BLaER1 (cell line): ENCODE measurements at regions not wholly inside any gene's neighbourhood (a gene's known extent, or its start where the extent isn't known, plus 50 kb on each side); places are given as distances from the start of the nearest gene placed in this dataset.

Source experiments
- H3K27ac ChIP-seq: shearing (Covaris generic); formaldehyde crosslinking; 2 replicates; pipeline ENCODE4 v1.8.1; 2022
- H3K27me3 ChIP-seq: shearing (Covaris generic); formaldehyde crosslinking; 2 replicates; pipeline ENCODE4 v1.8.1; 2022
- H3K36me3 ChIP-seq: shearing (Covaris generic); formaldehyde crosslinking; 2 replicates; pipeline ENCODE4 v1.8.1; 2022
- H3K4me1 ChIP-seq: shearing (Covaris generic); formaldehyde crosslinking; 2 replicates; pipeline ENCODE4 v1.8.1; 2022
- H3K4me2 ChIP-seq: shearing (Covaris generic); formaldehyde crosslinking; 2 replicates; pipeline ENCODE4 v1.8.1; 2022
- H3K4me3 ChIP-seq: shearing (Covaris generic); formaldehyde crosslinking; 2 replicates; pipeline ENCODE4 v1.8.1; 2022
- H3K9ac ChIP-seq: shearing (Covaris generic); formaldehyde crosslinking; 2 replicates; pipeline ENCODE4 v1.8.1; 2022
- H3K9me3 ChIP-seq: shearing (Covaris generic); formaldehyde crosslinking; 2 replicates; pipeline ENCODE4 v1.8.1; 2022
- H4K20me1 ChIP-seq: shearing (Covaris generic); formaldehyde crosslinking; 2 replicates; pipeline ENCODE4 v1.8.1; 2022
- Cebpa-rat ChIP-seq: shearing (Covaris generic); IDR thresholded peaks from 2 replicates; pipeline ENCODE4 v1.8.1; 2022

DNA sequence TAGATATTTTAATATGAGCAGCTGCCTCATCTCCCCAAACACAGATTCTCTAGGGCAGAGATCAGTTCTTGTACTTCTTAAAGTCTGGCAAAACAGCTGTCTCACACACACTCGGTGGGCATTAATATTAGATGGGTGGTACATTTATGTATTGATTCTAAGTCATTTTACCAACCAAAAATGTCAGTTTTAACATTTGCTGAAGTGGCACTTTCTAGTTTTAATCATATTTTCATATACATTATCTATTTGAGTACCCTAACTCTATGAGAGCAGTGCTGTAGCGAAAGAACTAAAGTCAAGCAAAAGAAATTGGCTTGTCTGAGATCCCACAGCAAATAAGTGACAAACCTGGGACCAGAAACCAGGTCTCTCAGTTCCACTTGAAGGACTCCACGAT lies 134.5 kb upstream of the SPRY1 start:
- Histone ChIP-seq H3K4me2 (no peak overlapping the region), H3K9ac (no peak overlapping the region), H3K27me3 (no peaks in the 10 kb centered on the region), H3K4me3 (no peak overlapping the region), H3K9me3 (no peaks in the 10 kb centered on the region), H3K4me1 (peaks cover 41% of the 10 kb centered on the region), H3K36me3 (no peaks in the 10 kb centered on the region), H4K20me1 (no peaks in the 10 kb centered on the region), H3K27ac (no peak overlapping the region)
- no peak for TF ChIP-seq Cebpa-rat

DNA sequence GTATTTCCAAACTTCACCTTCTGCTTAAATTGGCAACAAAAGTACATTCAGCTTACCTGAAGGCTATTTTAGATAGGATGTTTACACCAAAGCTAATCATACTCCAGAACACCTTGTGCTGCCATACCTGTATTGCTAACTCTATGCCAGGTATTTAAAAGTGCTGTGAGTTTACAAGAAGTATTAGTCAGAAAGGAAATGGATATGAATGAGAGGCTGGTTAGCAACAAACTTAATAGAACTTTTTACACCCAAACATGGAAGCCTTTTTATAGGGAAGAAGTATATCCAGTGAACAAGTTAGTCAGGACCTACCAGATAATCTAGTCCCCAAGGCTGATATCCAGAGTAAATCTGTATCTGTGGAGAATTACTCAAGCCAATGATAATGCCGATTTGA lies 131.2 kb upstream of the SPRY1 start:
- Histone ChIP-seq H3K9me3 (no peaks in the 10 kb centered on the region), H3K4me2 (no peak overlapping the region)
- TF ChIP-seq Cebpa-rat: no peak

DNA sequence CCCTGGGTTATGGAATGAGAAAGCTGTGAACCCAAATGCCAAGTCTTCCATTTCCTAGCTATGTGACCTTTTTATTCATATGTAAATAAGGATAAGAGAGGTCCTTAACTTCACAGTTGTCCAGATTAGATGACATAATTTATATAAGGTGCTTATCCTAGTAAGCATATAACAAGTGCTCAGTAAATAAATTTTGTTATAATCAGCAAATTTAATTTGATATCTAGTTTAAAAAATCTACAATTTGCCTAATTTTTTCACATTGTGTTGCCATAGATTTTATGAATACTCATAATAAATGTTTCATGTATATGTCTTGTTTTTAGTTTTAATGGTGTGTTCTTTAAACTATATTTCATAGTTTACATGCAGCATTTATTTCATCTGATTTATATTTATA lies 130.4 kb upstream of the SPRY1 start:
- no peaks in the 10 kb centered on the region for H3K36me3 ChIP-seq
- no peak overlapping the region for H3K4me2 ChIP-seq
- no peaks in the 10 kb centered on the region for H3K9me3 ChIP-seq
- TF ChIP-seq Cebpa-rat: no peak
- H3K4me1 ChIP-seq: no peaks in the 10 kb centered on the region
- H3K27ac ChIP-seq: no peak overlapping the region
- no peaks in the 10 kb centered on the region for H3K27me3 ChIP-seq
- no peak overlapping the region for H3K9ac ChIP-seq
- no peaks in the 10 kb centered on the region for H4K20me1 ChIP-seq
- H3K4me3 ChIP-seq: no peak overlapping the region

More for the DNA sequence above, 131.2 kb upstream of the SPRY1 start:
- H3K27ac ChIP-seq: no peak overlapping the region
- no peak overlapping the region for H3K9ac ChIP-seq
- no peaks in the 10 kb centered on the region for H3K36me3 ChIP-seq
- H3K27me3 ChIP-seq: no peaks in the 10 kb centered on the region
- H3K4me3 ChIP-seq: no peak overlapping the region
- peaks cover 7% of the 10 kb centered on the region for H3K4me1 ChIP-seq
- H4K20me1 ChIP-seq: no peaks in the 10 kb centered on the region

DNA sequence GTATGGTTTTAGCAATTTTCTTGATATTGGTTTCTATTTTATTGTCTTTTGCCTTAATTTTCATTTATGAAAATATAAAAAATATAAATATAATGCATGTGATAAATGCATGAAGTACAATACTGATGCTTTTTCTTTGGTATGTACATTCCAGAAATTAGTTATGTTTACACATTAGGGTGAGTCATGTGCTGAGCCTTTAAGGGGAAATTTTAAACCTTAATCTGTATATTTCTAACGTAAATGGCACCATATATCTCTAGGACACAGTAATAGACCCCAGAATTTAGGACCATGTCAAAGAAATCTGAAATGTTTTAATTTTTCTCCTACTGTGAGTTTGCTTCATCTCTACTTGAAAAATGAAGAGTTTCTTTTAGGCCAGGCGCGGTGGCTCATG lies 117.8 kb upstream of the SPRY1 start:
- H3K4me3 ChIP-seq: no peak overlapping the region
- H4K20me1 ChIP-seq: no peaks in the 10 kb centered on the region
- H3K27ac ChIP-seq: no peak overlapping the region
- no peak for TF ChIP-seq Cebpa-rat
- H3K4me2 ChIP-seq: no peak overlapping the region
- no peak overlapping the region for H3K9ac ChIP-seq
- no peaks in the 10 kb centered on the region for H3K36me3 ChIP-seq
- H3K27me3 ChIP-seq: no peaks in the 10 kb centered on the region
- H3K9me3 ChIP-seq: no peaks in the 10 kb centered on the region
- H3K4me1 ChIP-seq: no peaks in the 10 kb centered on the region

DNA sequence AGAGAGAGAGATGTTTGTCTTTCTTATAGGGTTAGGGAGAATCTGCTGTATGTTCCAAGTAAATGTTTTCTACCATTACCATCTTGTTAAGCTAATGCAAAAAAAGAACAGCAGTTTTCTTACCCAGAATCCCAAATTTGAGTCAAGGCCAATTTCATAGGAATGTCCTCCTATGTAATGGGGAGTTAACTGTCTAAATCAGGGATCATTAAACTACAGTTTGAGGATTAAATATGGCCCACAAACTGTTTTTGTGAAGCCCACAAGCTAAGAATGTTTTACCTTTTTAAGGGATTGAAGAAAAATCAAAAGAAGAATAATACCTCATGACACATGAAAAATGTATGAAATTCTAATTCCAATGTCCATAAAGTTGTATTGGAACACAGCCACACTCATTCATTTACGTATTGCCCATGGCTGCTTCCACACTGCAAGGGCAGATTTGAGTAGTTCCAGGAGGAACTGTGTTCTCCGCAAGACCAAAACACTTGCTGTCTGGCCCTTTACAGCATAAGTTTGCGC lies 113.2 kb upstream of the SPRY1 start:
- Histone ChIP-seq H3K9ac (no peak overlapping the region), H3K27me3 (no peaks in the 10 kb centered on the region), H3K4me3 (no peak overlapping the region), H3K36me3 (no peaks in the 10 kb centered on the region), H3K4me2 (no peak overlapping the region), H4K20me1 (no peaks in the 10 kb centered on the region), H3K9me3 (no peaks in the 10 kb centered on the region), H3K27ac (no peak overlapping the region), H3K4me1 (no peaks in the 10 kb centered on the region)
- no peak for TF ChIP-seq Cebpa-rat

DNA sequence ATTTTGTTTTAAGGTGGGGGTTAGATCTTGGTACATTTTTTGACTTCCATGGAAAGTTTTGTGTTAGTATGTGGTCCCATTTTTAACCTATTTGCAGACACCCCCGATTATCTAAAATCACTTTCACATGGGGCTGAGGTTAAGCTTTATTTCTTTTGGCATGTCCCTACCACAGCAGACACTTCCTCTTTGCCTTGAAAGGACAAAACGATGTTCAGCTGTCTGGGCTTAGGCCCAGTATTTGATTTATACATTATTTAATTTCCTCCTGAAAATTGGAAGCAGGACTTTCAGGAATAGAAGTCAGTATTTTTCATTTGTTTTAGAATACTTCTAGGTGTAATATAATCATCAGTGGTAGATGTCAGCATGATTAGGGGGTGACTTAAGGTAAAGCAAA lies 112.4 kb upstream of the SPRY1 start:
- H3K9me3 ChIP-seq: no peaks in the 10 kb centered on the region
- no peak overlapping the region for H3K4me3 ChIP-seq
- TF ChIP-seq Cebpa-rat: no peak
- H3K27me3 ChIP-seq: no peaks in the 10 kb centered on the region
- no peaks in the 10 kb centered on the region for H3K4me1 ChIP-seq
- H3K27ac ChIP-seq: no peak overlapping the region
- no peak overlapping the region for H3K4me2 ChIP-seq
- no peaks in the 10 kb centered on the region for H3K36me3 ChIP-seq
- no peak overlapping the region for H3K9ac ChIP-seq
- H4K20me1 ChIP-seq: no peaks in the 10 kb centered on the region

DNA sequence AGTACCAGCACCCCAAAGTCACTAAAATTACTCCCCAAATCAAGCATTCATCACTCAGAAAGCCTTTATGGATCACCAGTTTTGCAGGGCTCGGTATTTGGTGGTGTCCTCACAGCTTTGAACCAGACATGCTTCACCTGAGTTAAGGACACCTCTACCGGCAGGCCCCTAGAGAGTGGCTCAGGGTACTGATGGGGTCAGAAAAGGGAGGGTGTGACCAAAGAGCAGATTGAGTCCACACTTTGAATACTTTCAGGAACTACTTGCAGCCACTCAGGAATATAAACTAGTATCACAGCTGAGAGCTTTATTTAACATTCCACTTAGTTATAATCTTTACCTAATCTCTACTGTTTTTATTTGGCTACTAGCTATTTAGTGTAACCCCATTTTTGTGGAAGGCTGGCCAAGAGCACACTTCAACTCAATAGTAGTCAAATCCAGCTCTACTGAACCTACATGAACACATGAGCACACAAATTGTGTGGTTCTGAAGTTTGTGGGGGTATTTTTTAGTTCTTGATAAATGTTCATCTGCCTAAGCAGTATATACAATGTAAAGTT lies 109.6 kb upstream of the SPRY1 start:
- H3K36me3 ChIP-seq: no peaks in the 10 kb centered on the region
- no peak for TF ChIP-seq Cebpa-rat
- H3K4me1 ChIP-seq: no peaks in the 10 kb centered on the region
- no peak overlapping the region for H3K9ac ChIP-seq
- peaks cover 22% of the 10 kb centered on the region for H3K9me3 ChIP-seq
- H3K27me3 ChIP-seq: no peaks in the 10 kb centered on the region
- no peak overlapping the region for H3K4me3 ChIP-seq
- H4K20me1 ChIP-seq: no peaks in the 10 kb centered on the region
- H3K27ac ChIP-seq: no peak overlapping the region
- no peak overlapping the region for H3K4me2 ChIP-seq

DNA sequence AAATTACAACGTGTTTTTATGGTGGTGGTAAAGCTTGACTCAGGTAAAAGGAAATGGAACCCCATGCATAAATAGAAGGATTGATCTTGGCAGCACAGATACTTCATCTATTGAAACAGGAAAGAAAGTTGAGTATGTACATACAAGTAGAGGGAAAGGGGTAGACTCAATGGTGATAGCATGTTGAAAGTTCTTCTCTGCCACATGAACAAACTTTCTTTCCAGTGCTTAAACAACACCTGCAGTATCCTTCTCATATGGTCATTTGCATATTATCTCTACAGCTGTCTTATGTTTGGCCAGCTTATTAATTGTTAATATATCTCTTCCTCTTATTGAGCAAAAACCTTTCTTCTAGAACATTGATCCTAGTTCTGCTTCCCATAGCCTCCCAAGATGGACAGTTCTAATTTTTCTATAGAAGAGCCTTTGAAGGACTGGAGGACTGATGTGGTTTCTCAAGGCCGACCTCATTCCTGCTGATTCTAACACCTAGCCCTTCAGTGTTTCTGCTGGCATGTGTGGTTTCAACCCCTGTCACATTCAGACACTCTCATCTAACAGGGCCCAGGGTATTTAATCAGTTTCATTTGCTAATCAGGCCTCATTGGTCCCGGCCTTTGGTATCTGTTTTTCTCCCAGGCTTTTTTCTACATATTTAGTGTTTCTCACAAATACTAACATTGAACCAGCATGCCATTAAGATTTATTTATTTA lies 108.1 kb upstream of the SPRY1 start:
- TF ChIP-seq Cebpa-rat: no peak
- H3K9ac ChIP-seq: no peak overlapping the region

DNA sequence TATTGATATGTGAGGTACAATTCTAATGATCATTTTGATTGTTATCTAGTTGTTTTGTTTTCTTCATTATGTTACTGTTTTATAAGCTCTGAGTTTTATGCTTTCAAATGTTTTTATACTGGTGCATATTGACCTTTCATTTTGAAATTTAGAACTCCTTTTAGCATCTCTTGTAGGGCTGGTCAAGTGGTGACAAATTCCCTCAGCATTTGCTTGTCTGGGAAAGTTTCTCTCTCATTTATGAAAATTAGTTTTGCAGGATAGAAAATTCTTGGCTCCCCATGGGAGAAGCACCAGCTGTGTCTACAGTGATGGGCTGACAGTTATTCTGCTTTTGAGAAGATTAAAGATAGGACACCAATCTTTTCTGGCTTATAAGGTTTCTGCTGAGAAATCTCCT lies 105.3 kb upstream of the SPRY1 start:
- Histone ChIP-seq H3K4me3 (no peak overlapping the region), H3K4me1 (no peaks in the 10 kb centered on the region; the same call in 1 of the 2 replicates), H4K20me1 (no peaks in the 10 kb centered on the region), H3K36me3 (0 out of 2 replicates have a peak, but pooled peaks cover 10% of the 10 kb centered on the region), H3K27ac (no peak overlapping the region), H3K4me2 (no peak overlapping the region), H3K27me3 (no peaks in the 10 kb centered on the region), H3K9ac (no peak overlapping the region), H3K9me3 (peaks cover 41% of the 10 kb centered on the region)
- no peak for TF ChIP-seq Cebpa-rat

More for the DNA sequence above, 108.1 kb upstream of the SPRY1 start:
- Histone ChIP-seq H3K9me3 (peaks cover 37% of the 10 kb centered on the region), H3K4me3 (no peak overlapping the region), H3K4me1 (no peaks in the 10 kb centered on the region; the same call in 1 of the 2 replicates), H3K27me3 (no peaks in the 10 kb centered on the region), H3K36me3 (0 out of 2 replicates have a peak, but pooled peaks cover 9% of the 10 kb centered on the region), H3K4me2 (no peak overlapping the region), H3K27ac (no peak overlapping the region), H4K20me1 (no peaks in the 10 kb centered on the region)

DNA sequence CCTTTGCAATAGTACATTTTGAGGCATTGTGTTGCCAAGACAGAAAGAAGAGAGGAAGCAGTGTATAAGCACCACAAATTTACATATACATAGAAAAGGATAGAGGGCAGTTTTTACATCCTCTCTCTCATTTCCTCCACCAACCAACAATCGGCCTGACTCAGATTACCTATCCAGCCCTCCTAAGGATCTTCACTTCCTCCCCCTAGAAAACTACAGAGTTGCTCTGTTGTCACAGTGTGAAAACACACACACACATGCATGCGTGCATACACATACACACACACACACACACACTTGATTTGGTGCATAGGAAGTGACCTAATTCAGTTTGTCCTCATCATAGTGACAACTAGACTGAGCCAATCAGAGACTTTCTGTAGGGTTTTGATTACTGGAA lies 98.8 kb upstream of the SPRY1 start:
- H3K4me1 ChIP-seq: peaks cover 6% of the 10 kb centered on the region
- H3K36me3 ChIP-seq: 0 out of 2 replicates have a peak, but pooled peaks cover 7% of the 10 kb centered on the region
- H3K27ac ChIP-seq: no peak overlapping the region
- H3K9me3 ChIP-seq: peaks cover 10% of the 10 kb centered on the region
- no peak overlapping the region for H3K9ac ChIP-seq
- H3K4me3 ChIP-seq: no peak overlapping the region
- no peaks in the 10 kb centered on the region for H4K20me1 ChIP-seq
- no peak overlapping the region for H3K4me2 ChIP-seq
- no peaks in the 10 kb centered on the region for H3K27me3 ChIP-seq
- TF ChIP-seq Cebpa-rat: no peak
